Bronchial epithelial cell (primary cell): ENCODE measurements at regions not wholly inside any gene's neighbourhood (a gene's known extent, or its start where the extent isn't known, plus 50 kb on each side); places are given as distances from the start of the nearest gene placed in this dataset.

Source experiments
- DNase-seq: peaks from one replicate; pipeline ENCODE4 v3.0.0-alpha.2; 2010; ENCODE audit warnings: low read depth
- FAIRE-seq: peaks from 2 replicates; lab custom pipeline; 2011; peaks lifted over from hg19 to GRCh38; lab: Jason Lieb, UNC
- H3K27me3 ChIP-seq: 2 replicates; pipeline ENCODE4 v1.5.1; 2011; ENCODE audit warnings: low read length; ENCODE audit not compliant: control insufficient read depth, insufficient read depth
- H3K36me3 ChIP-seq: 2 replicates; pipeline ENCODE4 v1.5.1; 2011; ENCODE audit warnings: low read length; ENCODE audit not compliant: control insufficient read depth, insufficient read depth
- H3K4me3 ChIP-seq: 2 replicates; pipeline ENCODE4 v1.5.1; 2011; ENCODE audit warnings: mild to moderate bottlenecking, low read depth, low read length, control low read depth
- TF ChIP-seq, protein P1 (sequence below): IDR thresholded peaks from 2 replicates; pipeline ENCODE4 v1.5.1; 2011; ENCODE audit warnings: mild to moderate bottlenecking, moderate library complexity, low read length, control low read depth, inconsistent platforms; ENCODE audit not compliant: insufficient read depth, severe bottlenecking

DNA sequence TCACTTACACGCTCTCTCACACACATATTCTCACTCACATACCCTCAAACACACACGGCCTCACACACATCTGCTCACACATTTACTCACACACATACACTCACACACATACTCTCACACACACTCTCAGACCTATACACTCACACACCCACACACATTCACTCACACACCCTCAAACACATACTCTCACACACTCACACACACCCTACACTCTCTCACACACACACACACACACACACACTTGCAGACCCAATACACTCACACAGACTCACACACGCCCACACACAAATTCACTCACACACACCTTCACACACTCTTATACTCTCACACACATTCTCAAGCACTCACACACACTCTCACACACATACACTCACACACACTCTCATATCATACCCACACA is 155.5 kb upstream of the BACE2 start:
- TF ChIP-seq, protein P1, sequence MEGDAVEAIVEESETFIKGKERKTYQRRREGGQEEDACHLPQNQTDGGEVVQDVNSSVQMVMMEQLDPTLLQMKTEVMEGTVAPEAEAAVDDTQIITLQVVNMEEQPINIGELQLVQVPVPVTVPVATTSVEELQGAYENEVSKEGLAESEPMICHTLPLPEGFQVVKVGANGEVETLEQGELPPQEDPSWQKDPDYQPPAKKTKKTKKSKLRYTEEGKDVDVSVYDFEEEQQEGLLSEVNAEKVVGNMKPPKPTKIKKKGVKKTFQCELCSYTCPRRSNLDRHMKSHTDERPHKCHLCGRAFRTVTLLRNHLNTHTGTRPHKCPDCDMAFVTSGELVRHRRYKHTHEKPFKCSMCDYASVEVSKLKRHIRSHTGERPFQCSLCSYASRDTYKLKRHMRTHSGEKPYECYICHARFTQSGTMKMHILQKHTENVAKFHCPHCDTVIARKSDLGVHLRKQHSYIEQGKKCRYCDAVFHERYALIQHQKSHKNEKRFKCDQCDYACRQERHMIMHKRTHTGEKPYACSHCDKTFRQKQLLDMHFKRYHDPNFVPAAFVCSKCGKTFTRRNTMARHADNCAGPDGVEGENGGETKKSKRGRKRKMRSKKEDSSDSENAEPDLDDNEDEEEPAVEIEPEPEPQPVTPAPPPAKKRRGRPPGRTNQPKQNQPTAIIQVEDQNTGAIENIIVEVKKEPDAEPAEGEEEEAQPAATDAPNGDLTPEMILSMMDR, result no peak

DNA sequence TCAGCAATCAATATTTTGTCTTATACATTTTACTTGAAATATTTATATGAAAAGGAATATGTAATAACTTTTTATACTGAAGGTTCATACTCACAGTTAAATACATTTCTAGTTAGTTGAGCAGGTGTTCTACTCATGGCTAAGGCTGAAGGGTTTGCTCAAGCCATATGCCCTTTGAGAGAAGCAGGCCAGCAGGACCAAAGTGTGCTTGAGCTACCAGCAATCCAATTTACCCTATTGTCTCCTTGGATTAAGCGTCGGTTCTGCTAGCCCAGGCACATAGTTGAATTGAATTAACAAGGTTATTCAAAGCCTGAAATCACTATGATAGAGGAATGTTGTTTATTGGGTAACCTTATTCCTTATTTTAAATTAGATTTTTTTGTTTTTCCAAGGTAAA is 151.5 kb upstream of the BACE2 start:
- H3K27me3 ChIP-seq, result no peaks in the 10 kb centered on the region
- TF ChIP-seq, protein P1, result no peak
- no peak for DNase-seq
- no peak overlapping the region for H3K4me3 ChIP-seq
- FAIRE-seq, result no peak
- no peaks in the 10 kb centered on the region for H3K36me3 ChIP-seq

More for the DNA sequence above, 155.5 kb upstream of the BACE2 start:
- H3K27me3 ChIP-seq, result no peaks in the 10 kb centered on the region
- no peak for DNase-seq
- H3K4me3 ChIP-seq, result no peak overlapping the region
- FAIRE-seq, result no peak
- no peaks in the 10 kb centered on the region for H3K36me3 ChIP-seq

DNA sequence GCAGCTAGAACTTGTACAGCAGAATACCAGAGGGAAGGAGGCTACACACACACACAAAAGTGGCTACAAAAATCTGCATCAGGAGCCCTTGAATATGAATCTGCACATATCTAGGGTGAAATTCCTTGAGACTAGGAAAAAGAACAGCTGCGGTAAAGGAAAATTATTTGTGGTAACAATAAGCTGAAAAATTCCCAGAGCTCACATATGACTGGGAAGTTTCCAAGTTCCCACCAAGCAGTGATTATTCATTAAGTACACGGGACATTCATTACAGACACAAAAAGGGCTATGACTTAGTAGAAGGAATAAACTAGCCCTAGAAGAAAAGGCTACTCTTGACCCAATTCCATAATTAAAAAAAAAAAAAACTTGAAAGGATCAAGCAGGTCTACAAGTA is 149.5 kb upstream of the BACE2 start:
- H3K4me3 ChIP-seq, result no peak overlapping the region
- no peaks in the 10 kb centered on the region for H3K27me3 ChIP-seq
- TF ChIP-seq, protein P1, result no peak
- no peak for FAIRE-seq
- H3K36me3 ChIP-seq, result no peaks in the 10 kb centered on the region
- DNase-seq, result no peak

DNA sequence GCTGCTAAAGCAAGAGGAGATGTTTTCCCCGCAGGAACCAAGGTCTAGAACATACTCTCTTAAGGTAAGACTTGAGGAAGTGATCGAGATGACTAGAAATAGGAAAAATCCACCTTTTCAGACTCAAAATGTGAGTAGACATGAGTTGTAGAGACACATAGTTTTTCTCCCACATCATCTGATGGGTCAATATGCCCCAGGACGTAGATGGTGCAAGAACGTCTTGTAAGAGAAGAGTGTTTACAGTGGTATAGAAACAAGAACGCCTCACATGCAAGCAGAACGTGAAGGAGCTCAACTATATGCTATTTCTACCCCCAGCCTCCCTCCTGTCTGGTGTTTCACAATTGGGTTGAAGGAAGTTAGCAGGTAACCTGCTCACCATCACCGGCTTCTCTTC is 144.0 kb upstream of the BACE2 start:
- no peak for FAIRE-seq
- Histone ChIP-seq H3K36me3 (no peaks in the 10 kb centered on the region), H3K4me3 (no peak overlapping the region), H3K27me3 (no peaks in the 10 kb centered on the region)
- DNase-seq, result no peak
- TF ChIP-seq, protein P1, result no peak

DNA sequence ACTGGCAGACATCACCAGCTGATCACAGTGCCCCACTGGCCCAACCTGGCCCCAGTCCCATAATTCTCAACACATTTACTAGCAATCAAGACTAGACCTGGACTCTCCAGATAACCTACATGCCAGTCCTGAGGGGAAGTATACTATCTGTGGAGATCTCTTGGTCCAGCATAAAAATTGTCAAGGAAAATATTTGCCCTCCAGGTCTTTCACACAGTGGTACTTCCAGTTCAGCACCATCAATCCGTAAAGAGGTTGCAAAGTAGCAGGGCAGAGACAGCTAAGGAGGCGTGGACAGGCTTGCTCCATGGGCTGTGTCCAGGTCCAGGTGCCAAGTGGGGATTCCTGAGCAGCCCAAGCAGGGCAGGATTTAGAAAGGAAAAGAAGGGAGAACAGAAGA is 143.6 kb upstream of the BACE2 start:
- DNase-seq (no peak), FAIRE-seq (no peak)
- TF ChIP-seq, protein P1, result no peak
- no peaks in the 10 kb centered on the region for H3K27me3 ChIP-seq
- H3K4me3 ChIP-seq, result no peak overlapping the region
- no peaks in the 10 kb centered on the region for H3K36me3 ChIP-seq

DNA sequence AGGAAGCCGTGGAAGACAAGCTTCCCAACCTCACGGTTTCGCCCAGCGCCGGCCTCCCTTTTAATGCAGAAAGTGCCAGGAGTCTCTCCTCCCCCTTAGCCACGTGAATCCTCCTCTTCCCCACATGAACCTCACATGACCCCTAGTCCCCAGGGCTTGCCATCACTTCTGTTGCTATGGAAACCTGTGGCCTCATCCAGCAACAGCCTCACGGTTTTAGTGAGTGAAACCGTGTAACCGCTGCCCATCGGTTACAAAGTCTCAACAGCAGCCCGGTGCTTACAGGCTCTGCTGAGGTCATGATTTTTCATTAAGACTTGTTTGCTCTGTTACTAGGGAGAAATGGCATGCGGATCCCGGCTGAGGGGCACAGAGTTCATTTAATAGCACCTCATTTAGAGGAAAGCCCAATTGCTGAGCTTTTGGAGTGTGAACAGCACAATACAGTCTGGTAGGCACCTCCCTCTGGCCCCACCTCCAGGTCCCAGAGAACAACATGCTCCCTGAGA is 143.2 kb upstream of the BACE2 start:
- DNase-seq, result no peak
- Histone ChIP-seq H3K4me3 (no peak overlapping the region), H3K27me3 (no peaks in the 10 kb centered on the region), H3K36me3 (no peaks in the 10 kb centered on the region)
- no peak for FAIRE-seq
- TF ChIP-seq, protein P1, result no peak
